Erythroblast (primary cell): ENCODE measurements at regions not wholly inside any gene's neighbourhood (a gene's known extent, or its start where the extent isn't known, plus 50 kb on each side); places are given as distances from the start of the nearest gene placed in this dataset.

Source experiments
- GATA1 ChIP-seq: IDR thresholded peaks from 2 replicates; pipeline ENCODE4 v1.6.1; 2011; ENCODE audit warnings: low read depth, mild to moderate bottlenecking, control low read depth, low read length, moderate library complexity
- POLR2A ChIP-seq: IDR thresholded peaks from 2 replicates; pipeline ENCODE4 v1.6.1; 2011; ENCODE audit warnings: mild to moderate bottlenecking, low read length

GRCh38 chr16:51881731-51882130, 665.2 kb downstream of the TOX3 start:
- TF ChIP-seq POLR2A (no peak), GATA1 (no peak)
